ENCODE measurements at regions not wholly inside any gene's neighbourhood (a gene's known extent, or its start where the extent isn't known, plus 50 kb on each side); places are given as distances from the start of the nearest gene placed in this dataset.

DNA sequence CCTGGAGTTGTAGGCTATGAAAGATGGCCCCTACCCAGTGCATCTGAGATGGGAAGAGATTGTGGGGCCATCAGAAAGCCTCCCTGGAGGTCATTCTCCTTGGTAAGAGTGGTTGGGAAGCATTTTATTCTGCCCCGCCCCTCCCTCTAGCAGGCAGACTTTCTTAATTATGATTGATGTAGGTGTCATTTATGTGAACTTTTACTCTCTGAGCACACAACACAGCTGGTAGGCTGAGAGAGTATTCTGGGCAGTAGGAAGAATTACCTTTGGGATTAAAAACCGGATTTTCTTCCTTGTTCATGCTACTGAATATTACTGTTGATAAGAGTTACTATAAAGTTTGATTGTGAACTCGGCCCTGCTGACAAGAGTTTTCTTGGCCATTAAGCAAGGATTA, 266.8 kb downstream of the TTC6 start (continued):
- TF ChIP-seq, protein P1, sequence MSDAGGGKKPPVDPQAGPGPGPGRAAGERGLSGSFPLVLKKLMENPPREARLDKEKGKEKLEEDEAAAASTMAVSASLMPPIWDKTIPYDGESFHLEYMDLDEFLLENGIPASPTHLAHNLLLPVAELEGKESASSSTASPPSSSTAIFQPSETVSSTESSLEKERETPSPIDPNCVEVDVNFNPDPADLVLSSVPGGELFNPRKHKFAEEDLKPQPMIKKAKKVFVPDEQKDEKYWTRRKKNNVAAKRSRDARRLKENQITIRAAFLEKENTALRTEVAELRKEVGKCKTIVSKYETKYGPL (CRISPR knock-in tag; IDR thresholded peaks at IDR 0.05) = no peak

GRCh38 chr14:37864128-37864527, 268.7 kb downstream of the TTC6 start:
- no peak for FAIRE-seq
- no peaks in the 10 kb centered on the region for H3K9me3 ChIP-seq (ENCODE audit: low read length)
- H4K20me1 ChIP-seq (ENCODE audit: insufficient read depth, low read length) = no peaks in the 10 kb centered on the region
- 89% methylated on average over 6 of the region's 6 CpGs for WGBS (ENCODE audit: low lambda C conversion rate)
- no peak for DNase-seq (ENCODE audit: low spot score)
- intact Hi-C loops (cut with micrococcal nuclease; ENCODE audit: unreplicated experiment) = no loop called here
- peak overlapping the region; percentile 87 for H3K4me2 ChIP-seq (ENCODE audit: low read depth, low read length)
- CTCF ChIA-PET (ENCODE audit: low intra/inter-chr PET ratio, low total read pairs) = no interaction called here
- peaks cover 60% of the 10 kb centered on the region for H3K4me1 ChIP-seq (ENCODE audit: insufficient read depth, low read length)
- H3K27ac ChIP-seq (ENCODE audit: extremely low read length, insufficient read depth, low read length) = peak overlapping the region; percentile 82
- H3K79me2 ChIP-seq (ENCODE audit: insufficient read depth, low read length) = no peaks in the 10 kb centered on the region
- H3K36me3 ChIP-seq (replicated peaks in 1 of 2; ENCODE audit: control insufficient read depth in 1 of 2, insufficient read depth in 2 of 2, low read length in 2 of 2) = no peaks in the 10 kb centered on the region
- BruUV-seq (replicated peaks) = no TSS peak
- H3K4me3 ChIP-seq (replicated peaks in 1 of 3; ENCODE audit: insufficient read depth in 1 of 3, low read depth in 2 of 3, low read length in 3 of 3) = no peak overlapping the region; a peak in 1 of 6 replicates
- H2AFZ ChIP-seq (ENCODE audit: low read length) = peak overlapping the region; percentile 18
- peak overlapping the region; percentile 67 for H3K9ac ChIP-seq (ENCODE audit: insufficient read depth, low read depth, low read length)
- peak; percentile 13 for ATAC-seq
- POLR2A ChIA-PET = interaction anchor here (0.7 to 2.6 kb wide), 3 partner anchors 16 to 152 kb away, joined by 3 to 35 read pairs (median 8); no protein-coding TSS in a partner anchor
- in situ Hi-C loops (cut with HindIII; ENCODE audit: extremely low pct_ligation_motif_present, low pct_unique_long_range_greater_than_20kb) = no loop called here
- H3K27me3 ChIP-seq (ENCODE audit: control insufficient read depth in 1 of 2, insufficient read depth in 2 of 2, low read length in 2 of 2) = no peaks in the 10 kb centered on the region
- 0 out of 2 replicates have a peak, but pooled peaks have one; percentile 30 for TF ChIP-seq ZBTB38 (CRISPR knock-in tag; IDR thresholded peaks at IDR 0.05)
- TF ChIP-seq ZFY (CRISPR knock-in tag; IDR thresholded peaks at IDR 0.05) = no peak
- TF ChIP-seq ATF2 (CRISPR knock-in tag; IDR thresholded peaks at IDR 0.05) = no peak
- no peak for TF ChIP-seq ZNF687 (CRISPR knock-in tag; IDR thresholded peaks at IDR 0.05)
- TF ChIP-seq ZNF468 (CRISPR knock-in tag; IDR thresholded peaks at IDR 0.05) = no peak
- no peak for TF ChIP-seq HOXA5 (CRISPR knock-in tag; IDR thresholded peaks at IDR 0.05)
- no peak for TF ChIP-seq ZBTB10 (CRISPR knock-in tag; IDR thresholded peaks at IDR 0.05; ENCODE audit: borderline replicate concordance)
- no peak for TF ChIP-seq FOXA3 (CRISPR knock-in tag; IDR thresholded peaks at IDR 0.05)
- TF ChIP-seq POLR2A (IDR thresholded peaks at IDR 0.05; ENCODE audit: insufficient read depth in 1 of 2, low read depth in 2 of 2, low read length in 2 of 2) = no peak
- no peak for TF ChIP-seq GTF2F1 (IDR thresholded peaks at IDR 0.05; ENCODE audit: low read length)
- no peak for TF ChIP-seq HMG20A (CRISPR knock-in tag; IDR thresholded peaks at IDR 0.05; ENCODE audit: borderline replicate concordance)
- no peak for TF ChIP-seq GMEB1 (CRISPR knock-in tag; IDR thresholded peaks at IDR 0.05; ENCODE audit: borderline replicate concordance)
- TF ChIP-seq ZNF619 (CRISPR knock-in tag; IDR thresholded peaks at IDR 0.05) = no peak
